Subcutaneous abdominal adipose tissue (tissue), 5 donors: ENCODE measurements at regions not wholly inside any gene's neighbourhood (a gene's known extent, or its start where the extent isn't known, plus 50 kb on each side); places are given as distances from the start of the nearest gene placed in this dataset.

Source experiments
- H3K27ac ChIP-seq: one replicate; pipeline ENCODE4 v1.7.0; 2013; ENCODE audit warnings: low read depth, mild to moderate bottlenecking, inconsistent platforms, low read length, moderate library complexity
- H3K27me3 ChIP-seq, 5 donors: one replicate each; pipeline ENCODE4 v1.7.0; 2013; ENCODE audit warnings: low read length in 5 of 5, inconsistent platforms in 1 of 5; ENCODE audit not compliant: control insufficient read depth in 5 of 5, insufficient read depth in 4 of 5
- H3K36me3 ChIP-seq, 5 donors: one replicate each; pipeline ENCODE4 v1.7.0; 2013; ENCODE audit warnings: low read length in 5 of 5; ENCODE audit not compliant: control insufficient read depth in 5 of 5, insufficient read depth in 5 of 5
- H3K4me1 ChIP-seq, 5 donors: one replicate each; pipeline ENCODE4 v1.7.0; 2013; ENCODE audit warnings: low read length in 5 of 5, mild to moderate bottlenecking in 3 of 5, moderate library complexity in 1 of 5; ENCODE audit not compliant: control insufficient read depth in 5 of 5, insufficient read depth in 5 of 5
- H3K4me3 ChIP-seq, 5 donors: one replicate each; pipeline ENCODE4 v1.7.0; 2013; ENCODE audit warnings: low read length in 5 of 5, low read depth in 1 of 5
- H3K9ac ChIP-seq, 5 donors: one replicate each; pipeline ENCODE4 v1.7.0; 2013; ENCODE audit warnings: low read length in 5 of 5, mild to moderate bottlenecking in 4 of 5, moderate library complexity in 3 of 5
- H3K9me3 ChIP-seq, 5 donors: one replicate each; pipeline ENCODE4 v1.7.0; 2013; ENCODE audit warnings: low read length in 5 of 5; ENCODE audit not compliant: control insufficient read depth in 5 of 5
- donor health status: healthy.
- donor health status: healthy.
- donor health status: healthy.
- donor health status: healthy.
- donor health status: healthy.

- Histone ChIP-seq H3K9me3 (no peaks in the 10 kb centered on the region), H3K27ac (no peak overlapping the region), H3K36me3 (no peaks in the 10 kb centered on the region), H3K27me3 (no peaks in the 10 kb centered on the region), H3K4me1 (peaks cover 0 to 3% (median 0%) of the 10 kb centered on the region in 5 donors), H3K9ac (no peak overlapping the region), H3K4me3 (no peak overlapping the region)
These were observed 480.4 kb downstream of the KCNJ3 start for GRCh38 chr2:155178921-155179320.

- no peak overlapping the region for H3K27ac ChIP-seq
- no peaks in the 10 kb centered on the region for H3K36me3 ChIP-seq
- no peaks in the 10 kb centered on the region for H3K27me3 ChIP-seq
- H3K4me3 ChIP-seq = no peak overlapping the region
- no peak overlapping the region for H3K9ac ChIP-seq
- no peaks in the 10 kb centered on the region for H3K9me3 ChIP-seq
- H3K4me1 ChIP-seq = peaks cover 0 to 3% (median 0%) of the 10 kb centered on the region in 5 donors
These were observed 477.9 kb downstream of the KCNJ3 start for GRCh38 chr2:155176345-155176744.

GRCh38 chr2:155169317-155169716 is 470.8 kb downstream of the KCNJ3 start:
- no peaks in the 10 kb centered on the region for H3K36me3 ChIP-seq
- H3K27ac ChIP-seq = no peak overlapping the region
- no peaks in the 10 kb centered on the region for H3K9me3 ChIP-seq
- H3K4me3 ChIP-seq = no peak overlapping the region
- H3K27me3 ChIP-seq = no peaks in the 10 kb centered on the region
- H3K4me1 ChIP-seq = no peaks in the 10 kb centered on the region
- no peak overlapping the region for H3K9ac ChIP-seq

- H3K27me3 ChIP-seq = no peaks in the 10 kb centered on the region
- no peak overlapping the region for H3K4me3 ChIP-seq
- H3K36me3 ChIP-seq = no peaks in the 10 kb centered on the region
- no peaks in the 10 kb centered on the region for H3K4me1 ChIP-seq
- no peaks in the 10 kb centered on the region for H3K9me3 ChIP-seq
- H3K9ac ChIP-seq = no peak overlapping the region
- H3K27ac ChIP-seq = no peak overlapping the region
These were observed 464.0 kb downstream of the KCNJ3 start for GRCh38 chr2:155162494-155162893.

GRCh38 chr2:155161314-155161713 is 462.8 kb downstream of the KCNJ3 start:
- Histone ChIP-seq H3K36me3 (no peaks in the 10 kb centered on the region), H3K27me3 (no peaks in the 10 kb centered on the region)

GRCh38 chr2:155157711-155158110 is 459.2 kb downstream of the KCNJ3 start:
- no peak overlapping the region for H3K27ac ChIP-seq
- H3K4me3 ChIP-seq = no peak overlapping the region
- H3K27me3 ChIP-seq = no peaks in the 10 kb centered on the region
- no peaks in the 10 kb centered on the region for H3K9me3 ChIP-seq
- H3K4me1 ChIP-seq = no peaks in the 10 kb centered on the region
- H3K9ac ChIP-seq = no peak overlapping the region
- no peaks in the 10 kb centered on the region for H3K36me3 ChIP-seq

More at GRCh38 chr2:155161314-155161713, 462.8 kb downstream of the KCNJ3 start:
- Histone ChIP-seq H3K9ac (no peak overlapping the region), H3K9me3 (no peaks in the 10 kb centered on the region), H3K27ac (no peak overlapping the region), H3K4me1 (no peaks in the 10 kb centered on the region), H3K4me3 (no peak overlapping the region)

GRCh38 chr2:155157065-155157464 is 458.6 kb downstream of the KCNJ3 start:
- Histone ChIP-seq H3K9ac (no peak overlapping the region), H3K27ac (no peak overlapping the region), H3K4me3 (no peak overlapping the region), H3K36me3 (no peaks in the 10 kb centered on the region), H3K9me3 (no peaks in the 10 kb centered on the region), H3K4me1 (no peaks in the 10 kb centered on the region), H3K27me3 (no peaks in the 10 kb centered on the region)

- Histone ChIP-seq H3K4me1 (no peaks in the 10 kb centered on the region), H3K9ac (no peak overlapping the region), H3K27me3 (no peaks in the 10 kb centered on the region), H3K36me3 (no peaks in the 10 kb centered on the region), H3K4me3 (no peak overlapping the region), H3K9me3 (no peaks in the 10 kb centered on the region), H3K27ac (no peak overlapping the region)
These were observed 453.4 kb downstream of the KCNJ3 start for GRCh38 chr2:155151945-155152344.

GRCh38 chr2:155151472-155151871 is 453.0 kb downstream of the KCNJ3 start:
- H3K4me1 ChIP-seq = no peaks in the 10 kb centered on the region
- no peak overlapping the region for H3K9ac ChIP-seq
- H3K27me3 ChIP-seq = no peaks in the 10 kb centered on the region
- no peaks in the 10 kb centered on the region for H3K9me3 ChIP-seq
- no peak overlapping the region for H3K4me3 ChIP-seq
- H3K36me3 ChIP-seq = no peaks in the 10 kb centered on the region
- H3K27ac ChIP-seq = no peak overlapping the region

- H3K27ac ChIP-seq = no peak overlapping the region
These were observed 447.3 kb downstream of the KCNJ3 start for GRCh38 chr2:155145758-155146229.

GRCh38 chr2:155141418-155141817 is 442.9 kb downstream of the KCNJ3 start:
- Histone ChIP-seq H3K9me3 (no peaks in the 10 kb centered on the region), H3K4me1 (no peaks in the 10 kb centered on the region), H3K4me3 (no peak overlapping the region), H3K27me3 (no peaks in the 10 kb centered on the region), H3K36me3 (no peaks in the 10 kb centered on the region), H3K9ac (no peak overlapping the region), H3K27ac (no peak overlapping the region)

More at GRCh38 chr2:155145758-155146229, 447.3 kb downstream of the KCNJ3 start:
- no peaks in the 10 kb centered on the region for H3K36me3 ChIP-seq
- no peaks in the 10 kb centered on the region for H3K27me3 ChIP-seq
- H3K4me3 ChIP-seq = no peak overlapping the region
- no peak overlapping the region for H3K9ac ChIP-seq
- no peaks in the 10 kb centered on the region for H3K4me1 ChIP-seq
- H3K9me3 ChIP-seq = no peaks in the 10 kb centered on the region
